A549 (cell line): ENCODE measurements at regions not wholly inside any gene's neighbourhood (a gene's known extent, or its start where the extent isn't known, plus 50 kb on each side); places are given as distances from the start of the nearest gene placed in this dataset.

Experiments used
- ATAC-seq, 2 experiments: fragments of 200-7000 bp in 1 of 2; fragments of >200 bp in 1 of 2; cut with Nextera tagmentation in 1 of 2; cut with Tn5 transposase in 1 of 2; 3 replicates each; pipeline versions ENCODE4 v1.8.0 to v1.9.1; 2018 to 2020; ENCODE audit warnings: mild to moderate bottlenecking in 1 of 2, moderate library complexity in 1 of 2
- CTCF ChIA-PET: fragments of 300-600 bp; sonication (Branson Sonifier 250); formaldehyde crosslinking; extraction: SDS; loops from one replicate; lab custom pipeline; 2021; ENCODE audit warnings: antibody characterized with exemption, inconsistent platforms; lab: Yijun Ruan, JAX
- POLR2A ChIA-PET: fragments of 350-600 bp; formaldehyde crosslinking; extraction: SDS; loops from one replicate; lab custom pipeline; 2021; ENCODE audit warnings: antibody characterized with exemption, inconsistent platforms; lab: Yijun Ruan, JAX
- DNase-seq, 2 experiments: peaks; one replicate each; pipeline versions ENCODE4 v3.0.0 to v3.0.0-alpha.2; 2011 to 2016; ENCODE audit warnings: low read depth in 1 of 2, low spot score in 1 of 2
- FAIRE-seq: peaks from 2 replicates; lab custom pipeline; 2011; peaks lifted over from hg19 to GRCh38; lab: Jason Lieb, UNC
- H3K27ac ChIP-seq, 2 experiments: fragments of >200 bp; sonication (Bioruptor Twin); formaldehyde crosslinking; 3 replicates each; pipeline ENCODE4 v1.5.1; 2016 to 2017
- H3K4me1 ChIP-seq: fragments of >200 bp; sonication (Bioruptor Twin); formaldehyde crosslinking; 3 replicates; pipeline ENCODE4 v1.6.1; 2016
- H3K4me2 ChIP-seq: fragments of >200 bp; sonication (Bioruptor Twin); formaldehyde crosslinking; 3 replicates; pipeline ENCODE4 v1.6.1; 2016
- H3K4me3 ChIP-seq: fragments of >200 bp; sonication (Bioruptor Twin); formaldehyde crosslinking; 3 replicates; pipeline ENCODE4 v1.5.1; 2016
- H3K9me3 ChIP-seq: fragments of >200 bp; sonication (Bioruptor Twin); formaldehyde crosslinking; 3 replicates; pipeline ENCODE4 v1.6.1; 2016
- ATOH8 ChIP-seq: fragments of 250-450 bp; sonication (Bioruptor Pico); IDR thresholded peaks from 2 replicates; pipeline ENCODE4 v1.5.0; 2020; ENCODE audit warnings: low read depth, mild to moderate bottlenecking, moderate library complexity
- CBX2 ChIP-seq: fragments of 200-600 bp; sonication (generic); IDR thresholded peaks from 2 replicates; pipeline ENCODE4 v1.6.1; 2016; ENCODE audit warnings: low read depth, mild to moderate bottlenecking, borderline replicate concordance
- CBX8 ChIP-seq: fragments of 200-600 bp; sonication (generic); IDR thresholded peaks from 2 replicates; pipeline ENCODE4 v1.6.1; 2016
- CEBPB ChIP-seq, 2 experiments: fragments of >200 bp in 1 of 2; sonication (Bioruptor Twin) in 1 of 2; formaldehyde crosslinking in 1 of 2; IDR thresholded peaks; 2 replicates each; pipeline ENCODE4 v1.6.1; 2012 to 2016
- CHD2 ChIP-seq: fragments of 150-350 bp; IDR thresholded peaks from 2 replicates; pipeline ENCODE4 v1.6.1; 2014; ENCODE audit warnings: low read length; ENCODE audit not compliant: partially characterized antibody
- CHD4 ChIP-seq: fragments of 200-600 bp; sonication (generic); IDR thresholded peaks from 2 replicates; pipeline ENCODE4 v1.6.1; 2016; ENCODE audit warnings: antibody characterized with exemption, mild to moderate bottlenecking, borderline replicate concordance
- CTCF ChIP-seq: fragments of >200 bp; sonication (Bioruptor Twin); formaldehyde crosslinking; IDR thresholded peaks from 3 replicates; pipeline ENCODE4 v1.5.1; 2016
- E2F6 ChIP-seq: IDR thresholded peaks from 2 replicates; pipeline ENCODE4 v1.6.1; 2012; ENCODE audit warnings: low read depth, borderline replicate concordance
- HDAC2 ChIP-seq: fragments of 200-600 bp; sonication (generic); IDR thresholded peaks from 2 replicates; pipeline ENCODE4 v1.6.1; 2016
- HOXA7 ChIP-seq: fragments of 250-450 bp; sonication (Bioruptor Pico); IDR thresholded peaks from 2 replicates; pipeline ENCODE4 v1.5.0; 2020; ENCODE audit warnings: mild to moderate bottlenecking, moderate library complexity
- JUNB ChIP-seq: fragments of >200 bp; sonication (Bioruptor Twin); formaldehyde crosslinking; IDR thresholded peaks from 2 replicates; pipeline ENCODE4 v1.6.1; 2016
- NR3C1 ChIP-seq: fragments of >200 bp; sonication (Bioruptor Twin); formaldehyde crosslinking; IDR thresholded peaks from 3 replicates; pipeline ENCODE4 v1.6.1; 2017
- PBX3 ChIP-seq: IDR thresholded peaks from 2 replicates; pipeline ENCODE4 v1.6.1; 2012
- PHF8 ChIP-seq: fragments of 200-600 bp; sonication (generic); IDR thresholded peaks from 2 replicates; pipeline ENCODE4 v1.6.1; 2016; ENCODE audit warnings: low read depth, mild to moderate bottlenecking, antibody characterized with exemption, moderate library complexity, borderline replicate concordance
- RCOR1 ChIP-seq: fragments of 150-350 bp; IDR thresholded peaks from 2 replicates; pipeline ENCODE4 v1.6.1; 2014; ENCODE audit warnings: antibody characterized with exemption, low read length, low read depth
- RNF2 ChIP-seq: fragments of 200-600 bp; sonication (generic); IDR thresholded peaks from 2 replicates; pipeline ENCODE4 v1.6.1; 2016; ENCODE audit warnings: low read depth, mild to moderate bottlenecking, antibody characterized with exemption, moderate library complexity, borderline replicate concordance
- TFCP2L1 ChIP-seq: fragments of 250-450 bp; sonication (Bioruptor Pico); IDR thresholded peaks from 2 replicates; pipeline ENCODE4 v1.5.0; 2021; ENCODE audit warnings: mild to moderate bottlenecking
- ZC3H11A ChIP-seq: fragments of 450-650 bp; IDR thresholded peaks from 2 replicates; pipeline ENCODE4 v1.6.1; 2014; ENCODE audit warnings: antibody characterized with exemption, mild to moderate bottlenecking
- ZFP36 ChIP-seq: fragments of 450-650 bp; IDR thresholded peaks from 2 replicates; pipeline ENCODE4 v1.6.1; 2014; ENCODE audit warnings: borderline replicate concordance; ENCODE audit not compliant: partially characterized antibody
- ZNF302 ChIP-seq: fragments of 250-450 bp; sonication (Bioruptor Pico); IDR thresholded peaks from 2 replicates; pipeline ENCODE4 v1.9.0; 2021; ENCODE audit warnings: inconsistent platforms, mild to moderate bottlenecking, moderate library complexity
- ZSCAN20 ChIP-seq: fragments of 250-450 bp; sonication (Bioruptor Pico); IDR thresholded peaks from 2 replicates; pipeline ENCODE4 v1.8.0; 2022; ENCODE audit warnings: mild to moderate bottlenecking, moderate library complexity
- WGBS: methylation state at CpG from one replicate; pipeline ENCODE4 v1.1.6; 2017; ENCODE audit errors: missing lambda C conversion rate; 5-methylcytosine and 5-hydroxymethylcytosine counted together
- TF ChIP-seq, protein P1 (sequence below): fragments of 200-600 bp; sonication (generic); IDR thresholded peaks from 2 replicates; pipeline ENCODE4 v1.6.1; 2016; ENCODE audit warnings: antibody characterized with exemption, mild to moderate bottlenecking, moderate library complexity
- TF ChIP-seq, protein P2 (sequence below): fragments of 150-350 bp; IDR thresholded peaks from 2 replicates; pipeline ENCODE4 v1.6.1; 2014; ENCODE audit warnings: low read depth, mild to moderate bottlenecking, low read length

- ChIA-PET CTCF (no interaction called here), POLR2A (no interaction called here)
- 13% methylated on average over 1 of the region's 1 CpG for WGBS
- no peak overlapping the region for H3K27ac ChIP-seq
- ATAC-seq (no peak), DNase-seq (no peak), FAIRE-seq (no peak)
- no peak overlapping the region for H3K4me2 ChIP-seq
- no peaks in the 10 kb centered on the region for H3K4me1 ChIP-seq
- H3K4me3 ChIP-seq: no peak overlapping the region
- TF ChIP-seq TFCP2L1 (CRISPR knock-in tag): no peak
- TF ChIP-seq ATOH8 (CRISPR knock-in tag): no peak
- TF ChIP-seq ZC3H11A: no peak
- no peak for TF ChIP-seq PHF8
- no peak for TF ChIP-seq RCOR1
- TF ChIP-seq CTCF: no peak
- no peak for TF ChIP-seq CEBPB (IDR thresholded peaks at IDR 0.05)
- no peak for TF ChIP-seq NR3C1
- TF ChIP-seq, protein P1, sequence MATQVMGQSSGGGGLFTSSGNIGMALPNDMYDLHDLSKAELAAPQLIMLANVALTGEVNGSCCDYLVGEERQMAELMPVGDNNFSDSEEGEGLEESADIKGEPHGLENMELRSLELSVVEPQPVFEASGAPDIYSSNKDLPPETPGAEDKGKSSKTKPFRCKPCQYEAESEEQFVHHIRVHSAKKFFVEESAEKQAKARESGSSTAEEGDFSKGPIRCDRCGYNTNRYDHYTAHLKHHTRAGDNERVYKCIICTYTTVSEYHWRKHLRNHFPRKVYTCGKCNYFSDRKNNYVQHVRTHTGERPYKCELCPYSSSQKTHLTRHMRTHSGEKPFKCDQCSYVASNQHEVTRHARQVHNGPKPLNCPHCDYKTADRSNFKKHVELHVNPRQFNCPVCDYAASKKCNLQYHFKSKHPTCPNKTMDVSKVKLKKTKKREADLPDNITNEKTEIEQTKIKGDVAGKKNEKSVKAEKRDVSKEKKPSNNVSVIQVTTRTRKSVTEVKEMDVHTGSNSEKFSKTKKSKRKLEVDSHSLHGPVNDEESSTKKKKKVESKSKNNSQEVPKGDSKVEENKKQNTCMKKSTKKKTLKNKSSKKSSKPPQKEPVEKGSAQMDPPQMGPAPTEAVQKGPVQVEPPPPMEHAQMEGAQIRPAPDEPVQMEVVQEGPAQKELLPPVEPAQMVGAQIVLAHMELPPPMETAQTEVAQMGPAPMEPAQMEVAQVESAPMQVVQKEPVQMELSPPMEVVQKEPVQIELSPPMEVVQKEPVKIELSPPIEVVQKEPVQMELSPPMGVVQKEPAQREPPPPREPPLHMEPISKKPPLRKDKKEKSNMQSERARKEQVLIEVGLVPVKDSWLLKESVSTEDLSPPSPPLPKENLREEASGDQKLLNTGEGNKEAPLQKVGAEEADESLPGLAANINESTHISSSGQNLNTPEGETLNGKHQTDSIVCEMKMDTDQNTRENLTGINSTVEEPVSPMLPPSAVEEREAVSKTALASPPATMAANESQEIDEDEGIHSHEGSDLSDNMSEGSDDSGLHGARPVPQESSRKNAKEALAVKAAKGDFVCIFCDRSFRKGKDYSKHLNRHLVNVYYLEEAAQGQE: no peak
- TF ChIP-seq CBX2: no peak
- no peak for TF ChIP-seq ZSCAN20
- TF ChIP-seq, protein P2, sequence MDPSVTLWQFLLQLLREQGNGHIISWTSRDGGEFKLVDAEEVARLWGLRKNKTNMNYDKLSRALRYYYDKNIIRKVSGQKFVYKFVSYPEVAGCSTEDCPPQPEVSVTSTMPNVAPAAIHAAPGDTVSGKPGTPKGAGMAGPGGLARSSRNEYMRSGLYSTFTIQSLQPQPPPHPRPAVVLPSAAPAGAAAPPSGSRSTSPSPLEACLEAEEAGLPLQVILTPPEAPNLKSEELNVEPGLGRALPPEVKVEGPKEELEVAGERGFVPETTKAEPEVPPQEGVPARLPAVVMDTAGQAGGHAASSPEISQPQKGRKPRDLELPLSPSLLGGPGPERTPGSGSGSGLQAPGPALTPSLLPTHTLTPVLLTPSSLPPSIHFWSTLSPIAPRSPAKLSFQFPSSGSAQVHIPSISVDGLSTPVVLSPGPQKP: no peak
- no peak for TF ChIP-seq HOXA7 (CRISPR knock-in tag)
- TF ChIP-seq CHD4: no peak
- no peak for TF ChIP-seq CBX8
- no peaks in the 10 kb centered on the region for H3K9me3 ChIP-seq
These were observed 383.9 kb upstream of the MMS22L start for GRCh38 chr6:97666889-97667288.

GRCh38 chr6:97668716-97669115, 385.7 kb upstream of the MMS22L start:
- TF ChIP-seq ZFP36: no peak
- TF ChIP-seq PHF8: no peak
- TF ChIP-seq HDAC2: no peak
- TF ChIP-seq CTCF: no peak
- no peak for TF ChIP-seq E2F6
- TF ChIP-seq PBX3: no peak
- TF ChIP-seq, protein P2: no peak
- TF ChIP-seq ZNF302 (CRISPR knock-in tag): no peak
- no peak for TF ChIP-seq RCOR1
- no peak for TF ChIP-seq RNF2
- no peak for TF ChIP-seq CHD2
- TF ChIP-seq ZC3H11A: no peak
- TF ChIP-seq JUNB: no peak
- no peak for TF ChIP-seq CBX2
- TF ChIP-seq, all 56 proteins: peak for 0
- H3K9me3 ChIP-seq: no peaks in the 10 kb centered on the region
- no peak overlapping the region for H3K27ac ChIP-seq
- ATAC-seq (no peak), FAIRE-seq (no peak), DNase-seq (no peak)
- WGBS: 45% methylated on average over 11 of the region's 11 CpGs
- H3K4me3 ChIP-seq: no peak overlapping the region
- ChIA-PET CTCF (no interaction called here), POLR2A (no interaction called here)
- no peak overlapping the region for H3K4me2 ChIP-seq
- H3K4me1 ChIP-seq: no peaks in the 10 kb centered on the region
